ENCODE measurements at regions not wholly inside any gene's neighbourhood (a gene's known extent, or its start where the extent isn't known, plus 50 kb on each side); places are given as distances from the start of the nearest gene placed in this dataset.

DNA sequence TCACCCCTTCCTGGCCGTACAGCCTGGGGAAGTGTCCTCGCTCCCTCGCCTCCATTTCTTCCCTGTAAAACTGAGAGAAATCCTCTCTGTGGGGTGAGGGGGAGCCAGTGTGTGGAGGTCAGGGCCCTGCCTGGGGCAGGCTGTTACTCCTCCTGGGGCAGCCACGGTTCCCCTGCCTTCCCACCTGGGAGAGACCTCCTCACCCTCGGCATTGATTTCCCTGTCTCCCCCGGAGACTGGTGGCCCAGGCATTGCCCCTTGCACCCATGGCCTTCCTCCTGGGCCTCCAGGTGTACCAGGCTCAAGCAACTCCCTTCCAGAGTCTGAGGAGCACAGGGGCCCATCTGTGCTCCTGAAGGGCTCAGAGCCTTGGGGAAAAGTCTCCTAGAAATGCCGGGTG lies 75.6 kb upstream of the RNU6ATAC start:
- SMC1A ChIA-PET (ENCODE audit: uncharacterized antibody, unreplicated experiment) = no interaction called here
- no peak overlapping the region for H3K27ac ChIP-seq (ENCODE audit: control insufficient read depth, insufficient read depth)
- no peak overlapping the region for H3K4me2 ChIP-seq (ENCODE audit: control insufficient read depth, insufficient read depth)
- RAD21 ChIA-PET (ENCODE audit: unreplicated experiment) = no interaction called here
- CTCF ChIA-PET = no interaction called here
- FAIRE-seq (no peak), ATAC-seq (no peak), DNase-seq (ENCODE audit: low read depth, low spot score) (no peak)
- intact Hi-C loops (cut with micrococcal nuclease; ENCODE audit: unreplicated experiment) (no loop called here), in situ Hi-C loops (cut with MboI) (no loop called here)
- H3K4me3 ChIP-seq = no peak overlapping the region
- H4K20me1 ChIP-seq (ENCODE audit: control insufficient read depth, insufficient read depth) = no peaks in the 10 kb centered on the region
- no peaks in the 10 kb centered on the region for H3K36me3 ChIP-seq (ENCODE audit: control insufficient read depth in 2 of 2, insufficient read depth in 2 of 2, low read length in 1 of 2)
- H3K79me2 ChIP-seq (ENCODE audit: control insufficient read depth, insufficient read depth, low read length) = no peaks in the 10 kb centered on the region
- H3K9me3 ChIP-seq (replicated peaks; ENCODE audit: control insufficient read depth, insufficient read depth, low read length) = no peaks in the 10 kb centered on the region
- POLR2A ChIA-PET = no interaction called here
- no peaks in the 10 kb centered on the region; a peak in 2 of 4 replicates for H3K27me3 ChIP-seq (replicated peaks in 1 of 2; ENCODE audit: control insufficient read depth in 2 of 2, insufficient read depth in 2 of 2, low read length in 1 of 2)
- 60% methylated on average over 6 of the region's 7 CpGs for WGBS (ENCODE audit: insufficient coverage, insufficient replicate concordance, low lambda C conversion rate, missing lambda C conversion rate)
- H3K9ac ChIP-seq (ENCODE audit: control insufficient read depth, insufficient read depth, low read length) = no peak overlapping the region
- BruUV-seq (replicated peaks) = no TSS peak
- no peak overlapping the region for H2AFZ ChIP-seq (ENCODE audit: control insufficient read depth, low read depth, low read length)
- TF ChIP-seq IRF4 (IDR thresholded peaks at IDR 0.05; ENCODE audit: low read depth, low read length) (no peak), CHD4 (IDR thresholded peaks at IDR 0.05) (no peak), NFIC (IDR thresholded peaks at IDR 0.05; ENCODE audit: low read depth, low read length) (no peak), BACH1 (IDR thresholded peaks at IDR 0.05; ENCODE audit: borderline replicate concordance) (no peak), ETV6 (conservative IDR thresholded peaks at IDR 0.05 in 1 of 2, IDR thresholded peaks at IDR 0.05 in 1 of 2; ENCODE audit: borderline replicate concordance in 1 of 2, low read depth in 1 of 2) (no peak), HCFC1 (IDR thresholded peaks at IDR 0.05; ENCODE audit: low read length) (no peak), RCOR1 (conservative IDR thresholded peaks at IDR 0.05; ENCODE audit: low read depth, low read length) (no peak), CREB1 (IDR thresholded peaks at IDR 0.05; ENCODE audit: low read depth) (no peak)
- TF ChIP-seq, protein P1, sequence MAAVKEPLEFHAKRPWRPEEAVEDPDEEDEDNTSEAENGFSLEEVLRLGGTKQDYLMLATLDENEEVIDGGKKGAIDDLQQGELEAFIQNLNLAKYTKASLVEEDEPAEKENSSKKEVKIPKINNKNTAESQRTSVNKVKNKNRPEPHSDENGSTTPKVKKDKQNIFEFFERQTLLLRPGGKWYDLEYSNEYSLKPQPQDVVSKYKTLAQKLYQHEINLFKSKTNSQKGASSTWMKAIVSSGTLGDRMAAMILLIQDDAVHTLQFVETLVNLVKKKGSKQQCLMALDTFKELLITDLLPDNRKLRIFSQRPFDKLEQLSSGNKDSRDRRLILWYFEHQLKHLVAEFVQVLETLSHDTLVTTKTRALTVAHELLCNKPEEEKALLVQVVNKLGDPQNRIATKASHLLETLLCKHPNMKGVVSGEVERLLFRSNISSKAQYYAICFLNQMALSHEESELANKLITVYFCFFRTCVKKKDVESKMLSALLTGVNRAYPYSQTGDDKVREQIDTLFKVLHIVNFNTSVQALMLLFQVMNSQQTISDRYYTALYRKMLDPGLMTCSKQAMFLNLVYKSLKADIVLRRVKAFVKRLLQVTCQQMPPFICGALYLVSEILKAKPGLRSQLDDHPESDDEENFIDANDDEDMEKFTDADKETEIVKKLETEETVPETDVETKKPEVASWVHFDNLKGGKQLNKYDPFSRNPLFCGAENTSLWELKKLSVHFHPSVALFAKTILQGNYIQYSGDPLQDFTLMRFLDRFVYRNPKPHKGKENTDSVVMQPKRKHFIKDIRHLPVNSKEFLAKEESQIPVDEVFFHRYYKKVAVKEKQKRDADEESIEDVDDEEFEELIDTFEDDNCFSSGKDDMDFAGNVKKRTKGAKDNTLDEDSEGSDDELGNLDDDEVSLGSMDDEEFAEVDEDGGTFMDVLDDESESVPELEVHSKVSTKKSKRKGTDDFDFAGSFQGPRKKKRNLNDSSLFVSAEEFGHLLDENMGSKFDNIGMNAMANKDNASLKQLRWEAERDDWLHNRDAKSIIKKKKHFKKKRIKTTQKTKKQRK (IDR thresholded peaks at IDR 0.05; ENCODE audit: low read depth, low read length) = no peak
- TF ChIP-seq, protein P2, sequence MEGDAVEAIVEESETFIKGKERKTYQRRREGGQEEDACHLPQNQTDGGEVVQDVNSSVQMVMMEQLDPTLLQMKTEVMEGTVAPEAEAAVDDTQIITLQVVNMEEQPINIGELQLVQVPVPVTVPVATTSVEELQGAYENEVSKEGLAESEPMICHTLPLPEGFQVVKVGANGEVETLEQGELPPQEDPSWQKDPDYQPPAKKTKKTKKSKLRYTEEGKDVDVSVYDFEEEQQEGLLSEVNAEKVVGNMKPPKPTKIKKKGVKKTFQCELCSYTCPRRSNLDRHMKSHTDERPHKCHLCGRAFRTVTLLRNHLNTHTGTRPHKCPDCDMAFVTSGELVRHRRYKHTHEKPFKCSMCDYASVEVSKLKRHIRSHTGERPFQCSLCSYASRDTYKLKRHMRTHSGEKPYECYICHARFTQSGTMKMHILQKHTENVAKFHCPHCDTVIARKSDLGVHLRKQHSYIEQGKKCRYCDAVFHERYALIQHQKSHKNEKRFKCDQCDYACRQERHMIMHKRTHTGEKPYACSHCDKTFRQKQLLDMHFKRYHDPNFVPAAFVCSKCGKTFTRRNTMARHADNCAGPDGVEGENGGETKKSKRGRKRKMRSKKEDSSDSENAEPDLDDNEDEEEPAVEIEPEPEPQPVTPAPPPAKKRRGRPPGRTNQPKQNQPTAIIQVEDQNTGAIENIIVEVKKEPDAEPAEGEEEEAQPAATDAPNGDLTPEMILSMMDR (IDR thresholded peaks at IDR 0.05 in 2 of 3, conservative IDR thresholded peaks at IDR 0.05 in 1 of 3; ENCODE audit: control insufficient read depth in 2 of 3, extremely low read depth in 1 of 3, insufficient read depth in 1 of 3, low read depth in 3 of 3, low read length in 3 of 3) = no peak
- TF ChIP-seq, protein P3, sequence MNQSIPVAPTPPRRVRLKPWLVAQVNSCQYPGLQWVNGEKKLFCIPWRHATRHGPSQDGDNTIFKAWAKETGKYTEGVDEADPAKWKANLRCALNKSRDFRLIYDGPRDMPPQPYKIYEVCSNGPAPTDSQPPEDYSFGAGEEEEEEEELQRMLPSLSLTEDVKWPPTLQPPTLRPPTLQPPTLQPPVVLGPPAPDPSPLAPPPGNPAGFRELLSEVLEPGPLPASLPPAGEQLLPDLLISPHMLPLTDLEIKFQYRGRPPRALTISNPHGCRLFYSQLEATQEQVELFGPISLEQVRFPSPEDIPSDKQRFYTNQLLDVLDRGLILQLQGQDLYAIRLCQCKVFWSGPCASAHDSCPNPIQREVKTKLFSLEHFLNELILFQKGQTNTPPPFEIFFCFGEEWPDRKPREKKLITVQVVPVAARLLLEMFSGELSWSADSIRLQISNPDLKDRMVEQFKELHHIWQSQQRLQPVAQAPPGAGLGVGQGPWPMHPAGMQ (IDR thresholded peaks at IDR 0.05; ENCODE audit: borderline replicate concordance) = no peak
- TF ChIP-seq, protein P4, sequence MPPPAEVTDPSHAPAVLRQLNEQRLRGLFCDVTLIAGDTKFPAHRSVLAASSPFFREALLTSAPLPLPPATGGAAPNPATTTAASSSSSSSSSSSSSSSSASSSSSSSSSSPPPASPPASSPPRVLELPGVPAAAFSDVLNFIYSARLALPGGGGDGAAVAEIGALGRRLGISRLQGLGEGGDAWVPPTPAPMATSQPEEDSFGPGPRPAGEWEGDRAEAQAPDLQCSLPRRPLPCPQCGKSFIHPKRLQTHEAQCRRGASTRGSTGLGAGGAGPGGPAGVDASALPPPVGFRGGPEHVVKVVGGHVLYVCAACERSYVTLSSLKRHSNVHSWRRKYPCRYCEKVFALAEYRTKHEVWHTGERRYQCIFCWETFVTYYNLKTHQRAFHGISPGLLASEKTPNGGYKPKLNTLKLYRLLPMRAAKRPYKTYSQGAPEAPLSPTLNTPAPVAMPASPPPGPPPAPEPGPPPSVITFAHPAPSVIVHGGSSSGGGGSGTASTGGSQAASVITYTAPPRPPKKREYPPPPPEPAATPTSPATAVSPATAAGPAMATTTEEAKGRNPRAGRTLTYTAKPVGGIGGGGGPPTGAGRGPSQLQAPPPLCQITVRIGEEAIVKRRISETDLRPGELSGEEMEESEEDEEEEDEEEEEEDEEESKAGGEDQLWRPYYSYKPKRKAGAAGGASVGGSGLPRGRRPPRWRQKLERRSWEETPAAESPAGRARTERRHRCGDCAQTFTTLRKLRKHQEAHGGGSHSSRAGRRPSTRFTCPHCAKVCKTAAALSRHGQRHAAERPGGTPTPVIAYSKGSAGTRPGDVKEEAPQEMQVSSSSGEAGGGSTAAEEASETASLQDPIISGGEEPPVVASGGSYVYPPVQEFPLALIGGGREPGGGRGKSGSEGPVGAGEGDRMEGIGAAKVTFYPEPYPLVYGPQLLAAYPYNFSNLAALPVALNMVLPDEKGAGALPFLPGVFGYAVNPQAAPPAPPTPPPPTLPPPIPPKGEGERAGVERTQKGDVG (CRISPR knock-in tag; IDR thresholded peaks at IDR 0.05) = no peak
- TF ChIP-seq, protein P5, sequence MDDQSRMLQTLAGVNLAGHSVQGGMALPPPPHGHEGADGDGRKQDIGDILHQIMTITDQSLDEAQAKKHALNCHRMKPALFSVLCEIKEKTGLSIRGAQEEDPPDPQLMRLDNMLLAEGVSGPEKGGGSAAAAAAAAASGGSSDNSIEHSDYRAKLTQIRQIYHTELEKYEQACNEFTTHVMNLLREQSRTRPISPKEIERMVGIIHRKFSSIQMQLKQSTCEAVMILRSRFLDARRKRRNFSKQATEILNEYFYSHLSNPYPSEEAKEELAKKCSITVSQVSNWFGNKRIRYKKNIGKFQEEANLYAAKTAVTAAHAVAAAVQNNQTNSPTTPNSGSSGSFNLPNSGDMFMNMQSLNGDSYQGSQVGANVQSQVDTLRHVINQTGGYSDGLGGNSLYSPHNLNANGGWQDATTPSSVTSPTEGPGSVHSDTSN (IDR thresholded peaks at IDR 0.05; ENCODE audit: insufficient replicate concordance, low read depth, low read length) = no peak
- peaks cover 4% of the 10 kb centered on the region; the same call in 1 of the 2 replicates for H3K4me1 ChIP-seq (ENCODE audit: control insufficient read depth, insufficient read depth, low read length)

Measured in GM12878 (cell line).